GM23338 (cell line): ENCODE measurements at regions not wholly inside any gene's neighbourhood (a gene's known extent, or its start where the extent isn't known, plus 50 kb on each side); places are given as distances from the start of the nearest gene placed in this dataset.
A peak's percentile ranks its signal among the peaks of the same experiment; 100 is the strongest.

Source experiments
- ETS1 ChIP-seq: IDR thresholded peaks from 2 replicates; pipeline ENCODE4 v1.6.1; 2016; ENCODE audit warnings: antibody characterized with exemption
- EZH2 ChIP-seq: fragments of 200-600 bp; sonication (generic); IDR thresholded peaks from one replicate; pipeline ENCODE4 v1.8.0; 2017; ENCODE audit warnings: antibody characterized with exemption, mild to moderate bottlenecking, low read depth; ENCODE audit not compliant: unreplicated experiment
- EZH2phosphoT487 ChIP-seq: fragments of 200-600 bp; sonication (generic); IDR thresholded peaks from one replicate; pipeline ENCODE4 v1.8.1; 2018; ENCODE audit warnings: antibody characterized with exemption; ENCODE audit not compliant: unreplicated experiment
- POLR2AphosphoS5 ChIP-seq: IDR thresholded peaks from 2 replicates; pipeline ENCODE4 v1.6.1; 2016; ENCODE audit warnings: antibody characterized with exemption, low read depth
- REST ChIP-seq: IDR thresholded peaks from one replicate; pipeline ENCODE4 v1.6.1; 2018; ENCODE audit warnings: antibody characterized with exemption; ENCODE audit not compliant: unreplicated experiment
- STAT1 ChIP-seq: IDR thresholded peaks from one replicate; pipeline ENCODE4 v1.6.1; 2016; ENCODE audit warnings: antibody characterized with exemption; ENCODE audit not compliant: unreplicated experiment
- ZNF331 ChIP-seq: fragments of 250-450 bp; sonication (Bioruptor Pico); IDR thresholded peaks from 2 replicates; pipeline ENCODE4 v1.5.0; 2020; ENCODE audit warnings: low read depth, mild to moderate bottlenecking, moderate library complexity
- TF ChIP-seq, protein P1 (sequence below), 2 experiments: fragments of 200-600 bp in 1 of 2; sonication (generic) in 1 of 2; conservative IDR thresholded peaks; 2 replicates each; pipeline versions ENCODE4 v1.5.1 to v1.6.1; 2016 to 2017; ENCODE audit warnings: antibody characterized with exemption in 2 of 2, low read depth in 2 of 2, mild to moderate bottlenecking in 2 of 2, moderate library complexity in 1 of 2

DNA sequence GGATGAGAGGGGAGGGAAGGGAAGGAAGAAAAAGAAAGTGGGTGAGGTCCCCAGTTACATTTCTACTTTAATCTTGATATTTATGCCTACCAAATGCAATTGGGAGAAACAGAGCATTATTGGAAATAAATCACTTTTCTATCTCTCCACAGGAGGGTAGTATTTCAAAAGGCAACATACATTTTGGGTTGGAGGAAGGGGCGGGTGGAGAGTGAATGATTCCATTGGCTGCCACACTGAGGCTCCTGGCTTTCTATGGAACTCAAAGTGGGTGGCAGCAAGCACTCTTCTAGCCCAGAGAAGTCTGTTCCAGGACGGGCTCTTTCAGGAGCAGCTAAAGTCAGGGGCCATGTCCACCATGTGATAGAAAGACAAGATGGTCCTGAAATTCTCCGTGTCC is 441.3 kb downstream of the DAD1 start:
- TF ChIP-seq, protein P1, sequence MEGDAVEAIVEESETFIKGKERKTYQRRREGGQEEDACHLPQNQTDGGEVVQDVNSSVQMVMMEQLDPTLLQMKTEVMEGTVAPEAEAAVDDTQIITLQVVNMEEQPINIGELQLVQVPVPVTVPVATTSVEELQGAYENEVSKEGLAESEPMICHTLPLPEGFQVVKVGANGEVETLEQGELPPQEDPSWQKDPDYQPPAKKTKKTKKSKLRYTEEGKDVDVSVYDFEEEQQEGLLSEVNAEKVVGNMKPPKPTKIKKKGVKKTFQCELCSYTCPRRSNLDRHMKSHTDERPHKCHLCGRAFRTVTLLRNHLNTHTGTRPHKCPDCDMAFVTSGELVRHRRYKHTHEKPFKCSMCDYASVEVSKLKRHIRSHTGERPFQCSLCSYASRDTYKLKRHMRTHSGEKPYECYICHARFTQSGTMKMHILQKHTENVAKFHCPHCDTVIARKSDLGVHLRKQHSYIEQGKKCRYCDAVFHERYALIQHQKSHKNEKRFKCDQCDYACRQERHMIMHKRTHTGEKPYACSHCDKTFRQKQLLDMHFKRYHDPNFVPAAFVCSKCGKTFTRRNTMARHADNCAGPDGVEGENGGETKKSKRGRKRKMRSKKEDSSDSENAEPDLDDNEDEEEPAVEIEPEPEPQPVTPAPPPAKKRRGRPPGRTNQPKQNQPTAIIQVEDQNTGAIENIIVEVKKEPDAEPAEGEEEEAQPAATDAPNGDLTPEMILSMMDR (conservative IDR thresholded peaks at IDR 0.05; ENCODE audit: low read depth in 2 of 2) = peak in 1 of 2 experiments; percentile 4; a peak in 1 of 4 replicates
- TF ChIP-seq EZH2phosphoT487 (no peak), POLR2AphosphoS5 (no peak), REST (no peak), EZH2 (no peak), ETS1 (no peak), STAT1 (no peak), ZNF331 (no peak)
